ENCODE measurements at regions not wholly inside any gene's neighbourhood (a gene's known extent, or its start where the extent isn't known, plus 50 kb on each side); places are given as distances from the start of the nearest gene placed in this dataset.

GRCh38 chr21:24222676-24223075, 1384.6 kb downstream of the MRPL39 start:
- Histone ChIP-seq H3F3A (ENCODE audit: insufficient read depth, low read length) (no peaks in the 10 kb centered on the region), H3K9me3 (replicated peaks; ENCODE audit: insufficient read depth, low read length) (no peaks in the 10 kb centered on the region), H3K4me3 (ENCODE audit: low read length) (no peak overlapping the region), H3K9ac (ENCODE audit: low read length) (no peak overlapping the region), H3K27ac (ENCODE audit: low read length) (no peak overlapping the region), H3K79me2 (ENCODE audit: low read length) (no peaks in the 10 kb centered on the region), H4K20me1 (ENCODE audit: insufficient read depth, low read length) (no peaks in the 10 kb centered on the region), H3K27me3 (replicated peaks; ENCODE audit: insufficient read depth, low read length) (no peaks in the 10 kb centered on the region), H3K9me2 (replicated peaks; ENCODE audit: insufficient read depth, low read length) (no peaks in the 10 kb centered on the region), H3K36me3 (replicated peaks; ENCODE audit: insufficient read depth, low read length) (no peaks in the 10 kb centered on the region), H2AFZ (ENCODE audit: low read length) (no peak overlapping the region), H3K4me1 (ENCODE audit: low read length) (no peaks in the 10 kb centered on the region), H3K4me2 (ENCODE audit: low read depth, low read length) (no peak overlapping the region)
- TF ChIP-seq EZH2 (optimal IDR thresholded peaks at IDR 0.05; ENCODE audit: low read depth, low read length) (no peak), CTCF (IDR thresholded peaks at IDR 0.05; ENCODE audit: low read length) (no peak), EZH2phosphoT487 (IDR thresholded peaks at IDR 0.05; ENCODE audit: low read length) (no peak)
- DNase-seq, result no peak

DNA sequence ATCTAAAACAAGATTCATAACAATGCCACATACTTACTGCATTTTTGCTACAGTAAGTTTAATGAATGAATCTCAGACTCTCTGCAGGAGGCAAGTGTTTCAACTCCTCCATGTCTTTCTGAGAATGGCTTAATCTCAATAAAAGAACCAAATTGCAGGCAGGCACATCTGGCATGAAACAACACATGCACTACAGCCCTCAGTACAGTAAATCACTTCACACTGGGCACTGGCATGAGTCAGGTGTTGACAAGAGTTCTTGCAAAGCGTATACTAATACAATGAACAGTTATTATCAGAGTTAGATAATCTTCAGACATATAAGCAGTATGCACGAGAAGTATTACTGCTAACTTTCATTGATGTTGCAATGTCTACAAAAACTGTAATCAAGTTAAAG, 1386.8 kb downstream of the MRPL39 start:
- TF ChIP-seq CTCF (IDR thresholded peaks at IDR 0.05; ENCODE audit: low read length), result no peak
- Histone ChIP-seq H3F3A (ENCODE audit: insufficient read depth, low read length) (no peaks in the 10 kb centered on the region), H3K4me1 (ENCODE audit: low read length) (no peaks in the 10 kb centered on the region), H3K27ac (ENCODE audit: low read length) (no peak overlapping the region), H3K27me3 (replicated peaks; ENCODE audit: insufficient read depth, low read length) (no peaks in the 10 kb centered on the region), H3K4me3 (ENCODE audit: low read length) (no peak overlapping the region), H3K79me2 (ENCODE audit: low read length) (no peaks in the 10 kb centered on the region), H3K4me2 (ENCODE audit: low read depth, low read length) (no peak overlapping the region), H3K36me3 (replicated peaks; ENCODE audit: insufficient read depth, low read length) (no peaks in the 10 kb centered on the region), H4K20me1 (ENCODE audit: insufficient read depth, low read length) (no peaks in the 10 kb centered on the region), H3K9me3 (replicated peaks; ENCODE audit: insufficient read depth, low read length) (no peaks in the 10 kb centered on the region), H3K9ac (ENCODE audit: low read length) (no peak overlapping the region), H2AFZ (ENCODE audit: low read length) (no peak overlapping the region), H3K9me2 (replicated peaks; ENCODE audit: insufficient read depth, low read length) (no peaks in the 10 kb centered on the region)
- no peak for DNase-seq

- Histone ChIP-seq H3K4me1 (ENCODE audit: low read length) (no peaks in the 10 kb centered on the region), H3K4me3 (ENCODE audit: low read length) (no peak overlapping the region), H3K9ac (ENCODE audit: low read length) (no peak overlapping the region), H3K79me2 (ENCODE audit: low read length) (no peaks in the 10 kb centered on the region), H3F3A (ENCODE audit: insufficient read depth, low read length) (no peaks in the 10 kb centered on the region), H4K20me1 (ENCODE audit: insufficient read depth, low read length) (no peaks in the 10 kb centered on the region), H3K36me3 (replicated peaks; ENCODE audit: insufficient read depth, low read length) (no peaks in the 10 kb centered on the region), H3K4me2 (ENCODE audit: low read depth, low read length) (no peak overlapping the region), H3K27me3 (replicated peaks; ENCODE audit: insufficient read depth, low read length) (no peaks in the 10 kb centered on the region), H2AFZ (ENCODE audit: low read length) (no peak overlapping the region), H3K9me2 (replicated peaks; ENCODE audit: insufficient read depth, low read length) (no peaks in the 10 kb centered on the region), H3K9me3 (replicated peaks; ENCODE audit: insufficient read depth, low read length) (no peaks in the 10 kb centered on the region), H3K27ac (ENCODE audit: low read length) (no peak overlapping the region)
- DNase-seq, result no peak
- no peak for TF ChIP-seq CTCF (IDR thresholded peaks at IDR 0.05; ENCODE audit: low read length)
- TF ChIP-seq EZH2 (optimal IDR thresholded peaks at IDR 0.05; ENCODE audit: low read depth, low read length), result no peak
- TF ChIP-seq EZH2phosphoT487 (IDR thresholded peaks at IDR 0.05; ENCODE audit: low read length), result no peak
Observed at GRCh38 chr21:24217151-24217550, 1390.1 kb downstream of the MRPL39 start.

DNA sequence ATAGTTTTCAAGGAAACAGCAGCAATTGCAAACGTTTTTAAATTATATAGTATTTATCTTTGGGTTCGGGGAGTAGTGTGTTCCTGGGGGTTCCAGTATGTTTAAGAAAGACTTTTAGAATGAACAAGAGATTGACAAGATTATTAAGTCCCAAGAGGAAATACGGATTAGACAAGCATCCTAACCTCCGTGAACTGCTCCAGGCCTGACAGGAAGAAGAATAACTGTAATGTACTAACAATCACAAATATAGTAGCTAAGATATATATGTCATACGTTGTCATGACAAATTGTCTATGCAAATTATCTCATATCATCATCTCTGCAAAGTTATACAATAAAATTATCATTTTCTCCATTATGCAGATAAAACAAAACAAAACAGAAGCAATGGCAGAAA, 1397.2 kb downstream of the MRPL39 start:
- Histone ChIP-seq H2AFZ (ENCODE audit: low read length) (no peak overlapping the region), H3K9me3 (replicated peaks; ENCODE audit: insufficient read depth, low read length) (no peaks in the 10 kb centered on the region), H3K9ac (ENCODE audit: low read length) (no peak overlapping the region), H3K9me2 (replicated peaks; ENCODE audit: insufficient read depth, low read length) (no peaks in the 10 kb centered on the region), H3K27ac (ENCODE audit: low read length) (no peak overlapping the region), H3F3A (ENCODE audit: insufficient read depth, low read length) (no peaks in the 10 kb centered on the region), H3K4me2 (ENCODE audit: low read depth, low read length) (no peak overlapping the region), H3K4me3 (ENCODE audit: low read length) (no peak overlapping the region), H3K36me3 (replicated peaks; ENCODE audit: insufficient read depth, low read length) (no peaks in the 10 kb centered on the region), H4K20me1 (ENCODE audit: insufficient read depth, low read length) (no peaks in the 10 kb centered on the region), H3K27me3 (replicated peaks; ENCODE audit: insufficient read depth, low read length) (no peaks in the 10 kb centered on the region), H3K79me2 (ENCODE audit: low read length) (no peaks in the 10 kb centered on the region), H3K4me1 (ENCODE audit: low read length) (no peaks in the 10 kb centered on the region)
- TF ChIP-seq EZH2phosphoT487 (IDR thresholded peaks at IDR 0.05; ENCODE audit: low read length), result no peak
- TF ChIP-seq EZH2 (optimal IDR thresholded peaks at IDR 0.05; ENCODE audit: low read depth, low read length), result no peak
- no peak for TF ChIP-seq CTCF (IDR thresholded peaks at IDR 0.05; ENCODE audit: low read length)
- no peak for DNase-seq
